GM12873 (cell line): ENCODE measurements at regions not wholly inside any gene's neighbourhood (a gene's known extent, or its start where the extent isn't known, plus 50 kb on each side); places are given as distances from the start of the nearest gene placed in this dataset.

ENCODE experiments used
- CTCF ChIP-seq: IDR thresholded peaks from 2 replicates; pipeline ENCODE4 v1.5.1; 2012; ENCODE audit warnings: low read depth, mild to moderate bottlenecking, moderate library complexity, low read length, control low read depth; ENCODE audit not compliant: insufficient read depth; ENCODE audit errors: missing control alignments

DNA sequence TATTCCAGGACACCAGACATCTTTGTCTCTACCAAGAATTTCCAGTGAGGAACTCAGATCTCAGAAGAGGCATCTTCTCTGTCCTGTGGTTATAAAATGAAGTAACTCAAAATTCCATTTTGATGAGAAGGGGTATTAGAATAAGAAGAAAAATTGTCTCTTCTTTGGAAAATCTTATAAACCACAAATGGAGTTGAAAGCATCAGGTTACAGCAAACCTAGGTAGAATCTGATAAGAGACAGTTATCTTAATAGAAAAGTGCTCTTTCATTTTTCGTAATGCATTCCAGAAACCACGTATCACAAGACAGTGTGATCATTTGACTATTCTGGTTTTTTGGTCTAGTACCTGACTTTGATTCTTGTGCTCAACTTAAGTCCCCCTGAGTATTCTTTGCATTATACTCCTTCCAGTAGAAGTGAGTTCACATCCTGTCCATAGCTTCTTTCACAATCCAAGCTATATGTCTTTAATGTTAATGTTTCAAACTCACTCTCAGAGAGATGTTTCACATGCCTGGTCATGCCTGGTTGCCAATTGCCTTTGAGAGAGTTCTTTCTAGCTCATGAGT is 120.9 kb upstream of the PRDX6 start:
- no peak for TF ChIP-seq CTCF

DNA sequence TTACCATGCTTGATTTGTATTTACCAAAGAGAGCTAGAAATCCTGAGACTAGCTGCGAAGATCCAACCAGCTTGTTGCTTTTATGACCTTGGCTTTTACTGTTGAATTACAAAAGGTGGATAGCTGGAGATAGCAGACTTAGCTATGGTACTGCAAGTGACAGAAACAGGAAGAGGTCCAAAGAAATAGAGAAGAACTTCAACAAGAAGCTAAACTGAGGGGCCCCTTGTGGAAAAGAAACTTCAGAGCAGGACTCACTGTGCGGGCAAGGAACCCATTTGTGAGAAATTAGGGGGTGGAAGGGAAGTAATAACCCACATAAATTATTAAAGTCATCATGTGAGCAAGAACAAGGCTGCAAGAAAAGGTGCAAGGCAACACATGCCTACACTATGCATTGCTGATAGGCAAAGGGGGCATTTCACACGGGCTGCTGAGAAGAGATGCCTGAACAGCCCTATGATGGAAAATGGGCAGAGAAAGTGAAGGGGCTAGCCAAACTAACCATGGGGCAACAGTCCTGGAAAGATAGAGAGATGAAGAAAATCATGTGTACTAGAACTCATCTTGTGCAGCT is 116.6 kb upstream of the PRDX6 start:
- TF ChIP-seq CTCF: no peak

- TF ChIP-seq CTCF: no peak
Measured at GRCh38 chr1:173362543-173362942, 114.6 kb upstream of the PRDX6 start.

GRCh38 chr1:173364827-173365226 is 112.3 kb upstream of the PRDX6 start:
- no peak for TF ChIP-seq CTCF

DNA sequence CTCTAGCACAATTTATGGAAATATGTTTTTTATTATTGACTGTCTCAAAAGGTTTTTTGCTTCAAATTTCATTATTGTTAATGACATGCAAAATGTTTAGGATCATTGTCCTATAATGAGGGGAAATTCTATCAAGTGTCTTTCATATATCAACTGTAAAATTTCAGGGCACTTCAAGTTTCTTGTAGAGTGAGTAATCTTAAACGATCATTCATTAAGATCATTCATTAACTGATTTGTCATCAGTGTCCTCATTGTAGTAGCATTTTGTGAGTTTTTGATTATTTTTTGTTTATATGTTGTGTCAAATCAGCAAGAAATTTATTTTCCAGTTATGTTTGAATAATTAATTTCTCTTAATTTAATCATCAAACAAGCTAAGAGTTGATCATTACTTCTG is 111.8 kb upstream of the PRDX6 start:
- TF ChIP-seq CTCF: no peak

DNA sequence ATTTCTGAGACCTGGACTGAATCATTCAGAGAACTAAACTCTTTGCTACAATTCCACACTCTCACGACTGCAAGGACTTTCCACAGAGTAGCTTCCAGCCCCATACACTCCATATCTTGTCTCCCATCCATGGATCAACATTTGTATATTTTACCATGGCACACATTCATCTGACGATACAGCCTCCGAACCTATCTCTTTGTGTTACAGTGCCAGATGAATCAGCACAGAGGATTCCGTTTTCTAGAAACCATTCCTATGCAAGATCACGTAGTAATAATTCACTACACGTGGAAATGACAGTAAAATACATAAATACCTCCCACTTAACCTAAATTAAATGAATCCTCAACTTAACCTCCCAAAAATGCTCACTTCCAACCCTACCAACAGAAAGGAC is 110.0 kb upstream of the PRDX6 start:
- TF ChIP-seq CTCF: no peak

DNA sequence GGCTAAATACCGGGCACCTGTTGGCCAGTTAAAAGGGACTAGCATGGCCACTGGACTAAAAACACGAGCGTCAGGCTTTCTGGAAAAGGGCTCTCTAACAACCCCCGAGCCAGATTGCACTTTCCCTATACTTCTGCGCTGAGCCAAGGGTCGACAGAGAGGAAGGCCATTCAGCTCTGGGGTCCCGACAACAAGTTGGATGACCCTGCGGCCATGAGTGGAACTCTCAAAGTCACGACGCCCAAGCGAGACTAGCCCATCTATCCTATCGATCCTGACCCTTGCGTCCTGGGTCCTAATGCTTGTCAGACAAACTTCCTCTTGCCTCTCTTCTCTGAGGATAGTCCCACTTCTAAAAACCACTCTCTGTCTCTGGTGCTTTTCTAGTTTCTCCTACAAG is 99.9 kb upstream of the PRDX6 start:
- no peak for TF ChIP-seq CTCF
